DMS153 treated with DMSO at 0.1 percent for 48 hours (cell line): ENCODE measurements at regions not wholly inside any gene's neighbourhood (a gene's known extent, or its start where the extent isn't known, plus 50 kb on each side); places are given as distances from the start of the nearest gene placed in this dataset.

Source experiments
- DNase-seq: peaks from one replicate; lab custom pipeline; 2025; ENCODE audit not compliant: unreplicated experiment; lab: John Stamatoyannopoulos, UW

DNA sequence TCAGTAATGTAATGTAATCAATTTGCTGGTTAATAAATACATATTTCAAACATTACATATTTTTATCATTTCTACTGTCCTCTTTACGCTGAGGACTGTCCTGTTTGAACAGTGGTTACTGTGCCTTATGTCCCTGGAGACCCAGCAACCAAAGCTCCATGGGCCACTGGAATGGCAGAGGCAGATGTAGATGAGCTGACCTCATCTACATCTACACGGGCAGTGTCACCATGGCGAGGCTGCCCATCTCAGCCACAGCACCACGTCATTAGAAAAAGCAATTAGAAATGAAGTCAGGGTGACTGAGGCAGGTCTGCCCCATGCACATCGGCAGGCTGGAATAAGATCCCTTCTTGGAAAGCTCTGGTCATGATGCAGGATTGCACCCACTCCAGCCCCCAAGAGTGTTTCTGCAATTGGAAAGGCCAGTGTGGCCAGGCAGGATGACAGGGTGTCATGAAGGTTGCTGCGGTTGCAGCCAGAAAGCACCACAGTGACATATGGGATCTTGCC, 237.5 kb downstream of the NDUFA10 start:
- DNase-seq: no peak

DNA sequence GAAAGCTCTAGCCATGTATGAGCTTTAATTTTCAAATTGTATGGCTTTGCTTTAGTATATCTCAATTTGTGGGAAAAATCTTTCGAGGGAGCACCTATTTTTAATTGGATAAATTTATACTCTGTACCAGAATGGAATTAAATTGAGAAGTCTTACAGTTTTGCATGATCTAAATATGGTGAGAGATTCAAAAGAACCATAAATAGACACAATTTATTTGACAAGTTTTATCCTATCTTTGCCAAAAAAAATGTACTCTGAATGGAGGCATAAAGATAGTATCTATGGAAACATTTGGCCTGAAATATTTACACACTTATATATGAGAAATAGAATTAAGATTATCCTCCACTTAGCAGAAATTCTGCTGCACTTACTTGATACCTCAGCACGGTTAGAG, 238.4 kb downstream of the NDUFA10 start:
- no peak for DNase-seq

DNA sequence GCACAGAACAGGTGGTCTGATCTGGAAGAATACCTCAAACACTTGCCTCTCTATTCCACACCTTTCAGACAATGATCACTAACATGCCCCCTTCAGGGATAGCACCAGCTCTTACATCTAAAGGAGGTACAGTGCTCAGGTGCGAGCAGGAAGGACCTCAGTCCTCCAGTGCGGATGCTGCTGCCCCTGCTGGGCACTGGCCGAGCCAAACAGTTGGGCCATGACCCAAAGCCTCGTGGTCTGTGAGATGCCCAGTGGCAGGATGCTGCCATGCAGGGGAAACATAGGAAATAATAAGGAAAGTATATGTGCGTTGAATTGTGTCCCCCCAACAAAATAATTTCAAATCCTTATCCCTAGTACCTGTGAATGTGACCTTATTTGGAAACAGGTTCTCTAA, 243.7 kb downstream of the NDUFA10 start:
- no peak for DNase-seq

DNA sequence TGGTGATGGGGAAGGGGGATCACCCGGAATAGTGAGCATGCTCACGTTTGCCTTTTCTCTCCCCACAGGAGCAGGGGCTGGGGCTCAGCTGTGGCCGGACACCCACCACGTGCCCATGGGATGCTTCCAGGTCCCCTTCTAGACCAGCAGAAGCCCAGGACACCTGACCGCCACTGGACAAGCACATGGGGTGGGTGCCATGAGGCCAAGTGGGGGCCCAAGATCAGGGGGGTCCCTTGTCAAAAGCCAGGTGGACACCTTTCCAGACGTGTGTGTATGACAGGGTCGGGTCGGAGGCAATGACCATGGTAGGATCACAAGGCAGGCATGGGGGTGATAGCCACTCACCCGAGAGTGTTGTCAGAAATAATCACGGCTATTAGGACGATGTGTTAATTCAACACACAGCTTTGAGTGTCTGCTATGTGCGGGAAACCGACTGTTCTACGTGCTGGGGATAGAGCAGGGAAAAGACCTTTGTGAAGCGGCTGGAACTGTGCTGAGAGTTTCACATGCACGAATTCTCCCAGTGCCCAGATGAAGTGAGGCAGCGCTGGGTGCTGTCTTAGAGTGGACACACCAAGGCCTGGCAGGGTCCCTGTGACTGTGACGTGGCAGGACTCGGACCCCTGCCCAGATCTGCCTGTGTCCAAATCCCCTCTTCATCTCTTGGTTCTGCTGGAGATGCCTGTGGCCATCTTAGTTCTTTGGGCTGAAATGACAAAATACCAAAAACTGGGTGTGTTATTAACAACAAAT, 244.7 kb downstream of the NDUFA10 start:
- no peak for DNase-seq

DNA sequence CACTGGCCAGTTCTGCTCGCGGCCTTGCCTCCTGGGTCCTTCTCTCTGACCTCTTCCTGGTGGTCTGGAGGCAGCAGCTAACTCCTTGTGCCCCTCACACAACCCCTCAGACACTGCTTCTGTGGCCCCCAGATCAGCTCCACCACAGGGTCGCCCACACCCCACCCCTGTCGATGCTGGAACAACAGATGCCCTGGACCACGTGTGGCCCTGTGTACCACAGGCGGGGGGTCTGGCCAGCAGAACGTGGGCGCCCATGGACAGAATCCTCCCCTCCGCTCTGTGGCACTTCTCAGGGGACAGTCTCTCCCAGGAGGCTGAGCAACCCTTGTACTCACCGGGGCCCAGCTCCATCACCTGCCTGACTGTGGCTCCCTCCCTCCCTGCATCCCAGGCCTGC, 245.6 kb downstream of the NDUFA10 start:
- DNase-seq: no peak

DNA sequence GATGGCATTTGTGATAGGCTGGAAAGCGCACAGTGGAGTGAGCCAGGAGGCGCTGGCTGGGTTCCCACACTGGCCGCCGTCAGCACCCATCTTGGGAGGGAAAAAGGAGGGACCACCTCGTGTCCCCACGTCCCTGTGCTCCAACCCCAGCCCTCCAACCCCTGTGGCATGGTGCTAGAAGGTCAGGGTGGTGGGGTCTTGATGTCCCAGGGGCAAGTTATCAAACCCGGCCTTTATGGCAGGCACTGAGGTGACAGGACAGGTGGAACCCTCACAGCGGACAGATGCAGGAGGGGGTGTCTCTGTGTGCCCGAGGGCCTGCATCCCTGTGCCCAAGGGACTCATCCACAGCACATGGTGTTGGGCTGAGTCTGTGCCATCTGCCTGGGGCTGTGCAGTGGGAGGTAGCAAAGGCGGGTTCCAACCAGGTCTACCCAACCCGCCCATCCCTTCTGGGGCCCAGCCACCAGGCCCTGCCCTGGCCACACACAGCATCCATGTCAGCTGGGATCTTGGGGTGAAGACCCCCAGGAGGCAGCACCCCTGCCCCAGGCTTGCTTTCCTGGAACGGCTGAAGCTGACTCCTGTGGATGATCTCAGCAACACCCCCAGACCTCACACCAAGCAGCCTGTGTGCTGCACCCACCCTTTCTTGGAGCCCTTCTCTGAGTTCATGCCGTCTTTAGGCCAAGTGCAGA, 246.1 kb downstream of the NDUFA10 start:
- DNase-seq: no peak

DNA sequence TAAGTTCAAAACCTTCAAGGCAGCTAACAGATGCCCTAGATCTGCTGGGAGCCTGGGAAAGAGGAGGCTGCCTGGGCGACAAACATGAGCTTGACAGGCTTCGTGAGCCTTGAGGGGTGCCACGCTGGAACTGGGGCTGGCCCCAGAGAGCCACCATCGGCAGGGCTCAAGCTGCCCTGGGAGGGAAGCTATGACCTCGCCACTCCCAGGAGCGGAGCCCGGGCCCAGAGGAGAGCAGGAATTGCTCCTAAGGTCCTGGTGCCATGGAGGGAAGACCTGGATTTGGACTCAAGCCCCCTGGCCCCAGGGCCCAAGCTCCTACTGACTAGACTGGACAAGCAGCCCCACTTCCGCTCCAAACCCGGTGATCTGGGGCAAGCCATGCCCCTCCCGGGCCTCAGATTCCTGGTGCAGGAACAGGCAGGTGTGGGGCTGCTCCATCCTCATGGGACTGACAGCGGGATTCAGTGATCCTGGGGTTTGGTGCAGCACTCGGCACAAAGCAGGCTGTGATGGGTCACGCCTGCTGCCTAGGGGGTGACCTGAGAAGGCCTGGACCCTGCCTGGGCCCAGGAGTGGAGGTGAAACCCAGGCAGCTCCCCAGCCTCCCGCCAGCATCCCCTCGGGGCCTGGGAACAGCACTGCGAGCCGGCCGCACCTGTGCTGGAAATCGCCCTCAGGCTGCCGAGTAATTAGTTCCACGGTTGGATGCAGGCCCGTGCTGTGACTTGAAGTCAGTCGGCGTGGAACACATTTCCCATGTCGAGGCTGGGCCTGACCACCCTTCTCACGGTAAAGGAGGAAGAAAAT, 246.9 kb downstream of the NDUFA10 start:
- DNase-seq: no peak

DNA sequence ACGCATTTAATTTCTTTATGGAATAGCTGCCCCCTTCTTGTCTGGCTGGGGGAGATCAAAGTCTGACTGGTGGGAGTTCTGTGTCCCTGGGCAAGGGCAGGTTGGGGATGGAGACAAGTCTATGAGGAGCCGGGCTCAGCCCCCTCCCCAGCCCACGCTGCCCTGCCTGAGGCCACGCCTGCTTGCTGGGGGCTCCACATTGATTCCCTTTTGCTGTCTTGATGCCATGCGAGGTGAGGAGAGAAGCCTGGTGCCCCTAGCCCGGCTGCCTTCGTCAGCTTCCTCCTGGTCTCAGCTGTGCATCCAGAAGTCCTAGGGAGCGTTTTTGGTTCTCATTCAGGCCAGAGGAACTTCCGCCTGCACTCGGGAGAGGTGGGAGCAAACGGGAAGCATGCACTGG, 247.9 kb downstream of the NDUFA10 start:
- no peak for DNase-seq

DNA sequence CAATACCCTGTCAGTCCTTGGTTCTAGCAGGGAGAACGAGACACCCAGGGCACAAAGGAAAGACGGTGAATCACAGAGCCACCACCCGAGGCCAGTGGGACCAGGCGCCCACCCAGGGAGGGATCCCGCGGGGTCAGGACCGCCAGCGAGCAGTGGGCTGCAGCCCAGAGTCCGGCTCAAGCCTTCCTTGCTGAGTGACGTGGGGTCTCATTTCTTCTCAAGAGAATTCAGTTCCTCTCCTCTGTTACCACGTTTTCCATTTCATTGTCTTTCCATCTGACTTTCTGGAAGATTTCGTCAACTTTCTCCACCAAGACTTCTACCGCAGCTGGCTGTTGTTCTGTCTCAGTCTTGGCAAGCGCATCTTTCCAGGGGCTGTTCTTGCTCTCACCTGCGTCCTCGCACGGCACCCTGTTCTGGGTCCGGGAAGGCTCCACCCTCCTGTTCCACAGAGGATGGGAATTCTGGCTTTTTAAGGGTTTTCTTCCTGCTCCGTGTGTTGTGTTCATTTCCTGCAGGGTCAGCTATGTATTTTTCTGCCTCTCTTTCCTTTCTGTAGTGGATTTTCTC, 248.6 kb downstream of the NDUFA10 start:
- no peak for DNase-seq

DNA sequence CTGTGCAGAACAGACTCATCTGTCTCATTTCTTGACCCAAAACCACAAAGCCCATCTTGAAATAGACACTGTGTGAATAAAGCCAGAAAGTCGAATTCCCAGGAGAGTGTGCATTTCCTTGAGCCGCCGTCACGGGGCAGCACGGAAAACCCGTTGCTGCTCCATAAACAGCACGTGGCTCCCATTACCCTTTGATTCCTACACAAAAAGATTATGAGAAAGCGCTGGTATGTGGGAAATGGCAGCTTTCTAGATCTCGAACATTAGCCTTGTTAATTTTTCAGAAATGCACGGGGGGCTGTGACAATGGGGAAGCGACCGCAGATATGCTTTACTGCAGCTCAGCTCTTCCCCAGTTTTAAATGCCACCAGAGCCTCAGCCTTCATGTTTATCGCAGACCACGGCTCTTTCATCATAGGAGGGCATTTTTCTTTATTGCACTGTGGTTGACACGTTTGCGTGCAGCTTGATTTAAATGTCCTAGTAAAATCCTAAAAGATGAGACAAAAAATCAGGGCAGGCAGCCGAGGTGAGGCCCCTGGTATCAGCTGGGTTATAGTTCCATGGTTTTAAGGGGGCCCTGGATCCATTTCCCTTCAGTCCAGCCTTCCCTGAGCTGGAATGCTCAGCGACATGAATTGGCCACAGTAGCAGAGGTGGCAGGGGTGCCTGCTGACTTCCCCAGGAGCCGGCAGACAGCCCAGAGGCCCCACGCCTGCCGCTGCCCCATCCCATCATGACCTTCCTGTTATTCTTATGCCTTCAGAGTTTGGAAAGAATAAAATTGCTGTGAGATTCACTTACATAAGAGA, 249.3 kb downstream of the NDUFA10 start:
- no peak for DNase-seq

DNA sequence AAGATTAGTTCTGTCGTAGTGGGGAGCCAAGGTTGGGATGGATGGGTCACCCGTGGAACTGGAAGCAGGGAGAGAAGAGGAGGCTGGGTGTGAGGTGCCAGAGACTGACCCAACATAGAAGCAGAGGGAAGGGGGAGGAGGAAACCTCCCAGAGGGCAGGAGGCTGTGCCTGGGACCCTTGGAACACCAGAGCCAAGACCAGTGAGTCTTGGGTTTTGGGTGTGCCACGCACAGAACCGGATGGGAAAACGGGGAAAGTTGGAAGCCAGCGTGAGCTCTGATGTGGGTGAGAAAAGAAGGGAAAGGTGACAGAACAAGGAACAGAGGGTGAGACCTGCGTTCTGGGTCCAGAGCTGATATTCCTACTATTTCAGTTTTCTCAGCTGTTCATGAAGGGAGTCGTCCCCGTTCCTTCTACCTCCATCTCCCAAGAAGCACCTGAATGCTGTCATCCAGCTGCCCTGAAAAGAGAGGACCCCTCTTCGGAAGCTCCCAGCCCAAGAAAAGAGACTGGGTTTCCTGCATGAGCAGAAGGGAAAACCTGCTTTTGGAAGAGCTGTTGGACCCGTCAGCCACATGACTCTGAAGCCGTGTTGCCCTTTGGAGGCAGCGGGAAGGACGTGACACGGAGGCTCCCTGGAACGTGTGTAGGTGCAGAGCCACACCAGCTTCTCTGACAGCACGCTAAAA, 250.1 kb downstream of the NDUFA10 start:
- no peak for DNase-seq

DNA sequence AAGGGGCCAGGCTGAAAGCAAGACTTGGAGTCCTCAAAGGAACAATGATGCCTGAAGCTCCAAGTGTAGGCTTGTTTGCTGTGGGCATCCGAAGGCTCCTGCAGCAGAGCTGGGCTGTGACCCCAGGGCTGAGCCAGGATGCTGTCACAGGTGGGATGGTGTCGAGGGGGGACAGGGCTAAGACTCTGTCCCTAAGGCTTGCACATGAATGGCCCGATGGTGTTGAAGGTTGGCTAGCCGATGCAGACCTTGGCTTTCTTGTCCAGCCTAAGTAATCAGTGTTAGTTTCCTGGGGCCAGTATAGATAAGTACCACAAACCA, 251.0 kb downstream of the NDUFA10 start:
- DNase-seq: no peak

DNA sequence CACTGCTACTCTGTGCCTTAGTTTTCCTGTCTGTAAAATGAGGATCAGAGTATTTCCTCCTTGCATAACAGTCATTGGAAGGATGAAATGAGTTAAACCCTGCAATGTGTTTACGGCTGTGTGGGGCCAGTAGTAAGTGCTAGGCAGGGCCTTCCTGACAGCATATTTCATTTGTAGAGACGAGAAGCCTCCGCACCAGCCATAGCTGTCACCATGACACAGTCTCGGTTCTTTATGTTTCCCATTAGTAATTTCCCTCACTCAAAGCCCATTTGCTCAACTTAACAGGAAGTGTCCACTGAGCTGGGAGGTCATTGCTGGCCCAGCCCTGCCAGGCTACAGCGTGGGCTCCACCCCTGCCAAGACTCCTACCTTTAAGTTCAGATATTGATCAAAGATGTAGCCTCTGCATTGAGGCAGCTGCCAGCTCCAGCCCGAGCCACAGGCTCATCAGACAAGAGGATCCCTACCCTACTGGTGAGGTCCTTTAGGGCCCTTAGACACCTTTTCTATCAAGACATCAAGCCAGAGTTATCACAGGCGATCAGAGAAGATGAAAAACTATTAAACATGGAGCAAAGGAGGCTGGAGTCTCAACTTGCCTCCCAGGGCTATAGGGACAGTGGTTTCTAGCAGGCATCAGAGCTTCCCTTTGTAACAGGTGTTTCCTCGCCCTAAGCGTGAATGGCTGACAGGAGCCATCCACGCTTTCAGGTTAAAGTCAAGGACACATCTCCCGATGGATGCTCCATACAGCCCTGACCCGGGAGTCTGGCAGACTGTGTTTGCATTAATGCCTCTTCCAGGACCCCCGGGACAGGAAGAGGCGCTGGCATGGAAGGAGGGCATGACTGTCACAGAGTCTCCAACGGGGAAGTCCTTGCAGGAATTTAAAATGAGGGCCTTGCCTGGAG, 251.7 kb downstream of the NDUFA10 start:
- DNase-seq: no peak

DNA sequence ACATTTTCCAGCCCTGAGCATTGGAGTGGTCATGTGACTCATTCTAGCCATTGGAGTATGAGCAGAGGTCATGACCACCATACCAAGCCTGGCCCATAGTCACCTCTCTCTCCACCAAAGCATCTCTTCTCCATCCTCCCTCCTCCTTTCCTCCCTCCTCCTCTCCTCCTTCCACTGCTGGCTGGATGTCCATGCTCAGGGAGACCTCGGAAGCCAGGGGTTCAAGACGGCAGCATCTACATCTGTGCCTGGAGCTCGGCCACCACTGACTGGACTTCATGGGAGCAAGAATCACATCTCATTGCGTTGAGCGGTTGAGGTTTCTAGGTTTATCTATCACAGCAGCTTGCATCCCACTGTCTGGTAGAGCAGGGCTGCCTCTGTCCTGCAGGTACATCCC, 252.4 kb downstream of the NDUFA10 start:
- DNase-seq: no peak

DNA sequence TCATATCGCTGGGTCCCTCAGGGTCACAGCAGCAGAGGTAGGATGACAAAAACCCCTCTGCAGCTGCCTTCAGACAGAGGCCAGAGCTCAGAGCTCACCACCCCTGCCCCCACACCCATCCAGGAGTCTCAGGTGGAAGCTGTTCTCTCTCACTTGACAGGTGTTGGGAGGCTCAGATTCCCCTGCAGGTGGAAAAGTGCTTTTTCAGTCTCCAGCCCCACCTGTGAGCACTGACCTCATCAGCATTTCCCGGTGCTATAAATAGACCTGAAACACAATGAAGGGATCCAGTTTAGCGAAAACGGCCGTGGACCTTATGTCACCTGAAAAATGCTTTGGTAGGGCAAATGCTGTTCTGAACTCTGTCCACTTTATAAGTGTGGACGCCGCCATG, 254.9 kb downstream of the NDUFA10 start:
- DNase-seq: no peak

DNA sequence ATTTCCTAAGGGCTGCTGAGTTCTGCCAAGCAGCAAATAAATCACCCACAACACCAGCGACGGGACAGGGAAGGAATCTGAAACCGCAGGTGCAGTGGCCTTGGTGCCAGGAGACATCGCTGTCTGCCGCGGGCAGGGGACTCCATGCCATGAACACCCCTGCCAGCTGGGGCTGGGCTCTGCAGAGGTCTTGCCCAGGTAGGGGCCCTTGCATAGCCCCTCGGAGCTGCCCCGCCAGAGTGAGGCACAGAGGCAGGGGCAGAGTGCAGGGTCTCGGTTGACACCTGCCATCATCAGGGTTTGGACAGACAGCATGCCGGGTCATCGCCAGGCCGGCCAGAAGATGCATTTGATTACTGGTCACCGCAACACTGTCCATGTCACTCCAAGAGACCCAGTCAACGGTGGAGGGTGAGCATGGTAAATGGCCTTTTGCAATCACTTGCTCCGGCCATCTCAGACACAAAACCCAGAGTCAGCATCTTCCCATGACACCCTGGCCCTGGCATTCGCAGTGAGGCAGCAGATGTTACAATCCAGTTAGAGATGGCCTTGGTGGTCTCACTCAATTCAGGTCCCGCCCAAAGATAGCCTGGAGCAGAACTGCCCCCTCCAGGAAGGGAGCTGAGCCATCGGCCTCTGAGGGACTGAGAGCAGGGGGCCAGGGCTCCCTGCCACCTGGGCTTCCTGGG, 255.4 kb downstream of the NDUFA10 start:
- no peak for DNase-seq

DNA sequence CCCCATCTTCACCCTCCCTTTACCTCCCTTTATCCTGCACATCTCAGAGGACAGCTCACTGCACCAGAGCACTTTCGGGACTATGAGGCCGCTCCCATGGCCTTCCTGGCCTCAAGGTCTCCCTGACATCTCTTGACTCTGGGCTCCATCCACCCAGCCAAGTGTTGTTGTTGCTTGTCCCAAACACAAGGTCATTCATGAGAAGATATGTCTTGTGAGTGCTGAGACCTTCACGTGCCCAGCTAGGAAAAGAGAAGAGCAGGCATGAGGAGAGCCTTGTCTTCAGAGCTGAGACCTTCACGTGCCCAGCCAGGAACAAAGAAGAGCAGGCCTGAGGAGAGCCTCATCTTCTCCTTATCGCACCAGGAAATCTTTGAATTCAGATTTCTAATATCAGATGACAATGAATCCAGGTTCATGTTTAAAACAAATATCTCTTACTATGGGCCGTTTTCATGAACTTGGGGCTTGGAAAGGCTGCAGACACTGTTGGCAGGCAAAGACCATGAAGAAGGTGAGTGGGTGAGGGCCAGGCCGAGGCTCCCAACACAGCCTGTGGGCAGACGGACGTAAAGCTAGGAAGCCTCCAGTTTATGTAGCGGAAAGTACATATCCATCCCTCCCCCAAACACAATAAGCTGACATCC, 256.1 kb downstream of the NDUFA10 start:
- no peak for DNase-seq
